K562 (cell line): ENCODE measurements at regions not wholly inside any gene's neighbourhood (a gene's known extent, or its start where the extent isn't known, plus 50 kb on each side); places are given as distances from the start of the nearest gene placed in this dataset.

Experiments
- ATAC-seq: fragments of 200-7000 bp; cut with Tn5 transposase; 3 replicates; pipeline ENCODE4 v1.9.1; 2020; ENCODE audit warnings: moderate library complexity
- BruUV-seq: library from RNA; stranded (reverse); fragments of 400-500 nt; replicated peaks from 2 replicates; lab custom pipeline; 2021; lab: Mats Ljungman, UMichigan
- CTCF ChIA-PET: fragments of 300-600 bp; formaldehyde crosslinking; extraction: SDS; loops from one replicate; lab custom pipeline; 2021; ENCODE audit warnings: low intra/inter-chr PET ratio; lab: Yijun Ruan, JAX
- POLR2A ChIA-PET: fragments of 300-600, 350-650 bp; sonication (Branson Sonifier 250); formaldehyde crosslinking; extraction: SDS; loops from one replicate; lab custom pipeline; 2021; ENCODE audit warnings: antibody characterized with exemption, inconsistent platforms; lab: Yijun Ruan, JAX
- DNase-seq, 4 experiments: peaks; one replicate each; pipeline versions ENCODE4 v3.0.0 to v3.0.0-alpha.2; 2011 to 2018; ENCODE audit warnings: low spot score in 3 of 4, mixed read lengths in 3 of 4; ENCODE audit errors: extremely low read depth in 1 of 4
- FAIRE-seq: peaks from 2 replicates; lab custom pipeline; 2011; peaks lifted over from hg19 to GRCh38; lab: Jason Lieb, UNC
- H2AFZ ChIP-seq: 2 replicates; pipeline ENCODE4 v1.6.0; 2011; ENCODE audit warnings: low read depth, low read length, control low read depth, inconsistent platforms
- H3K27ac ChIP-seq: fragments of 200-600 bp; 3 replicates; pipeline ENCODE4 v1.8.0; 2011; ENCODE audit warnings: low read depth, mild to moderate bottlenecking, control low read depth, inconsistent platforms, low read length, moderate library complexity, mixed read lengths; ENCODE audit errors: extremely low read depth
- H3K27me3 ChIP-seq, 2 experiments: fragments of 300-600 bp in 1 of 2; 2 replicates in 1 of 2; 3 replicates in 1 of 2; pipeline versions ENCODE4 v1.6.0 to v1.8.0; 2011; ENCODE audit warnings: inconsistent platforms in 2 of 2, low read length in 2 of 2, mild to moderate bottlenecking in 1 of 2, mixed read lengths in 1 of 2, moderate library complexity in 1 of 2; ENCODE audit not compliant: control insufficient read depth in 2 of 2, insufficient read depth in 2 of 2
- H3K36me3 ChIP-seq: fragments of 300-600 bp; 3 replicates; pipeline ENCODE4 v1.8.0; 2011; ENCODE audit warnings: mild to moderate bottlenecking, low read length, inconsistent platforms; ENCODE audit not compliant: control insufficient read depth, insufficient read depth
- H3K4me1 ChIP-seq, 2 experiments: fragments of 200-600 bp in 1 of 2; replicated peaks in 1 of 2; 2 replicates in 1 of 2; 3 replicates in 1 of 2; pipeline versions ENCODE4 v1.5.1 to v1.8.0; 2011; ENCODE audit warnings: inconsistent platforms in 2 of 2, low read length in 2 of 2, mild to moderate bottlenecking in 1 of 2, mixed read lengths in 1 of 2, moderate library complexity in 1 of 2; ENCODE audit not compliant: control insufficient read depth in 2 of 2, insufficient read depth in 2 of 2
- H3K4me2 ChIP-seq: 2 replicates; pipeline ENCODE4 v1.6.1; 2011; ENCODE audit warnings: low read length, control low read depth, inconsistent platforms, mixed read lengths; ENCODE audit not compliant: insufficient read depth
- H3K4me3 ChIP-seq: fragments of 200-600 bp; sonication (generic), shearing (Covaris generic); 2 replicates; pipeline ENCODE4 v1.5.1; 2016; ENCODE audit warnings: control low read depth, inconsistent platforms
- H3K79me2 ChIP-seq: fragments of 200-600 bp; 3 replicates; pipeline ENCODE4 v1.8.0; 2011; ENCODE audit warnings: low read length, inconsistent platforms; ENCODE audit not compliant: control insufficient read depth, insufficient read depth
- H3K9ac ChIP-seq, 2 experiments: 2 replicates each; pipeline versions ENCODE4 v1.6.0 to v1.6.1; 2011; ENCODE audit warnings: low read depth in 2 of 2, low read length in 2 of 2, control low read depth in 1 of 2, inconsistent platforms in 1 of 2, mild to moderate bottlenecking in 1 of 2, mixed read lengths in 1 of 2; ENCODE audit not compliant: insufficient read depth in 1 of 2
- H3K9me1 ChIP-seq: one replicate; pipeline ENCODE4 v1.6.0; 2011; ENCODE audit warnings: inconsistent platforms, mild to moderate bottlenecking, low read length, moderate library complexity; ENCODE audit not compliant: control insufficient read depth, insufficient read depth
- H3K9me3 ChIP-seq: replicated peaks from 2 replicates; pipeline ENCODE4 v1.5.1; 2011; ENCODE audit warnings: low read depth, low read length, inconsistent platforms; ENCODE audit not compliant: control insufficient read depth, insufficient read depth
- H4K20me1 ChIP-seq: replicated peaks from 2 replicates; pipeline ENCODE4 v1.6.1; 2011; ENCODE audit warnings: low read length, inconsistent platforms, mixed read lengths; ENCODE audit not compliant: control insufficient read depth, insufficient read depth
- ARHGAP35 ChIP-seq: fragments of 450-650 bp; IDR thresholded peaks from 2 replicates; pipeline ENCODE4 v1.6.1; 2018; ENCODE audit not compliant: partially characterized antibody
- CBX3 ChIP-seq, 2 experiments: IDR thresholded peaks; 1 replicate in 1 of 2; 2 replicates in 1 of 2; pipeline ENCODE4 v1.6.1; 2012; ENCODE audit warnings: inconsistent platforms in 2 of 2, low read length in 2 of 2, borderline replicate concordance in 1 of 2, control low read depth in 1 of 2
- FOXA3 ChIP-seq, 2 experiments: fragments of 450-650 bp in 1 of 2; sonication (generic) in 1 of 2; formaldehyde crosslinking; IDR thresholded peaks in 1 of 2; conservative IDR thresholded peaks in 1 of 2; 2 replicates each; pipeline versions ENCODE4 v1.4.0 to v1.8.0; 2020 to 2022; ENCODE audit warnings: mild to moderate bottlenecking in 2 of 2, missing genetic modification reagents in 1 of 2
- JUN ChIP-seq, 2 experiments: sonication (generic) in 1 of 2; formaldehyde crosslinking in 1 of 2; IDR thresholded peaks; 2 replicates each; pipeline versions ENCODE4 v1.6.1 to v1.8.0; 2012 to 2022; ENCODE audit warnings: borderline replicate concordance in 2 of 2, mild to moderate bottlenecking in 2 of 2, improper control_type of control experiment in 1 of 2, low read depth in 1 of 2, low read length in 1 of 2, missing genetic modification reagents in 1 of 2
- KDM1A ChIP-seq, 2 experiments: fragments of 450-650 bp; IDR thresholded peaks; 2 replicates each; pipeline ENCODE4 v1.6.1; 2016; ENCODE audit warnings: mild to moderate bottlenecking in 2 of 2
- POLR2AphosphoS5 ChIP-seq: IDR thresholded peaks from 2 replicates; pipeline ENCODE4 v1.6.1; 2011; ENCODE audit warnings: mild to moderate bottlenecking, low read depth, low read length, moderate library complexity; ENCODE audit not compliant: control insufficient read depth, insufficient read depth
- RAD51 ChIP-seq: fragments of 450-650 bp; IDR thresholded peaks from 2 replicates; pipeline ENCODE4 v1.7.1; 2016; ENCODE audit warnings: low read depth, mild to moderate bottlenecking, borderline replicate concordance
- RBM17 ChIP-seq: fragments of 200-400 bp; formaldehyde crosslinking; IDR thresholded peaks from 2 replicates; pipeline ENCODE4 v1.6.1; 2017; ENCODE audit warnings: low read depth, mild to moderate bottlenecking, low read length, borderline replicate concordance
- SLC30A9 ChIP-seq: fragments of 250-450 bp; sonication (Bioruptor Pico); IDR thresholded peaks from 2 replicates; pipeline ENCODE4 v1.8.0; 2022; ENCODE audit warnings: mild to moderate bottlenecking, moderate library complexity
- TEAD1 ChIP-seq, 2 experiments: fragments of 450-650 bp in 1 of 2; sonication (generic) in 1 of 2; formaldehyde crosslinking; IDR thresholded peaks; 2 replicates each; pipeline versions ENCODE4 v1.4.0 to v1.8.0; 2020 to 2022; ENCODE audit warnings: mild to moderate bottlenecking in 2 of 2, missing genetic modification reagents in 1 of 2
- ZBTB2 ChIP-seq: fragments of 450-650 bp; IDR thresholded peaks from 2 replicates; pipeline ENCODE4 v1.6.1; 2016; ENCODE audit warnings: antibody characterized with exemption
- ZNF232 ChIP-seq: sonication (generic); formaldehyde crosslinking; IDR thresholded peaks from 2 replicates; pipeline ENCODE4 v1.8.0; 2022; ENCODE audit warnings: mild to moderate bottlenecking, missing genetic modification reagents
- WGBS: fragments of 100-300 bp; shearing (Covaris generic); methylation state at CpG from one replicate; pipeline ENCODE4 v1.1.6; 2016; ENCODE audit warnings: low coverage, mixed read lengths; ENCODE audit not compliant: insufficient coverage; ENCODE audit errors: missing lambda C conversion rate; 5-methylcytosine and 5-hydroxymethylcytosine counted together
- in situ Hi-C: fragments of 300-500 bp; cut with MboI; formaldehyde crosslinking; loops from 4 replicates; pipeline ENCODE4 v1.15.0; 2018; ENCODE audit warnings: inconsistent platforms, mixed read lengths
- intact Hi-C: fragments of 100-400 bp; cut with micrococcal nuclease; formaldehyde crosslinking; loops from 2 replicates; pipeline ENCODE4 v1.14.2; 2022
- TF ChIP-seq, protein P1 (sequence below): fragments of 450-650 bp; formaldehyde crosslinking; IDR thresholded peaks from 2 replicates; pipeline ENCODE4 v1.4.0; 2020; ENCODE audit warnings: mild to moderate bottlenecking, moderate library complexity
- TF ChIP-seq, protein P2 (sequence below): fragments of 250-450 bp; sonication (Bioruptor Pico); IDR thresholded peaks from 2 replicates; pipeline ENCODE4 v1.5.0; 2021

DNA sequence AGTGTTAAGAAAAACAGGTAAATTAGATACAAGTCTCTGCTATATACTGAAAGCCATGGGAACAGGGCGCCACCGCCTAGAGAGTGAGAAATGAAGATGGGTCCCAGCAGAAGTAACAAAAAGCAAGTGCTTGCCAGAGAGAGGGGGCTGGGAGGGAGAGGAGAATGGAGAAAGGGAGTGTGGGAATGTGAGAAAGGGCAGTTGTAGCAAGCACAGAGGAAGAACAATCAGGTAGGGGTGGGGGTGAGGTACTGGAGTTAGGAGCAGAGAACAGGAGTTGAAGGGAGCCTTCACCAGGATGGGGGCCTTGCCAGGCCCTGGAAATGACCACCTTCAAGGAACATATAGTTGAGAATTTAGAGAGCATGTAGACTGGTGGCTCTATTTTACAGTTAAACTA, 66.8 kb downstream of the TCF20 start:
- H3K9me1 ChIP-seq = no peaks in the 10 kb centered on the region
- no peak overlapping the region for H3K9ac ChIP-seq
- in situ Hi-C loops = no loop called here
- ATAC-seq = no peak
- no peak overlapping the region for H3K4me2 ChIP-seq
- ChIA-PET POLR2A (no interaction called here), CTCF (no interaction called here)
- no peaks in the 10 kb centered on the region; a peak in 1 of 5 replicates for H3K4me1 ChIP-seq
- 92% methylated on average over 2 of the region's 2 CpGs for WGBS
- no peak overlapping the region for H3K4me3 ChIP-seq
- TF ChIP-seq, protein P1, sequence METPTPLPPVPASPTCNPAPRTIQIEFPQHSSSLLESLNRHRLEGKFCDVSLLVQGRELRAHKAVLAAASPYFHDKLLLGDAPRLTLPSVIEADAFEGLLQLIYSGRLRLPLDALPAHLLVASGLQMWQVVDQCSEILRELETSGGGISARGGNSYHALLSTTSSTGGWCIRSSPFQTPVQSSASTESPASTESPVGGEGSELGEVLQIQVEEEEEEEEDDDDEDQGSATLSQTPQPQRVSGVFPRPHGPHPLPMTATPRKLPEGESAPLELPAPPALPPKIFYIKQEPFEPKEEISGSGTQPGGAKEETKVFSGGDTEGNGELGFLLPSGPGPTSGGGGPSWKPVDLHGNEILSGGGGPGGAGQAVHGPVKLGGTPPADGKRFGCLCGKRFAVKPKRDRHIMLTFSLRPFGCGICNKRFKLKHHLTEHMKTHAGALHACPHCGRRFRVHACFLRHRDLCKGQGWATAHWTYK (CRISPR knock-in tag) = no peak
- TF ChIP-seq TEAD1 (CRISPR knock-in tag; IDR thresholded peaks at IDR 0.05) (no peak), RBM17 (no peak), POLR2AphosphoS5 (no peak), JUN (IDR thresholded peaks at IDR 0.05; ENCODE audit: borderline replicate concordance, low read depth, low read length) (no peak), JUN (CRISPR knock-in tag; IDR thresholded peaks at IDR 0.05; ENCODE audit: borderline replicate concordance) (no peak), KDM1A (IDR thresholded peaks at IDR 0.05) (no peak), RAD51 (no peak), FOXA3 (CRISPR knock-in tag; conservative IDR thresholded peaks at IDR 0.05 in 1 of 2, IDR thresholded peaks at IDR 0.05 in 1 of 2) (no peak), SLC30A9 (CRISPR knock-in tag) (no peak), ARHGAP35 (no peak), CBX3 (IDR thresholded peaks at IDR 0.05; ENCODE audit: borderline replicate concordance in 1 of 2, low read length in 2 of 2) (no peak), ZNF232 (CRISPR knock-in tag) (no peak), ZBTB2 (no peak)
- TF ChIP-seq, protein P2, sequence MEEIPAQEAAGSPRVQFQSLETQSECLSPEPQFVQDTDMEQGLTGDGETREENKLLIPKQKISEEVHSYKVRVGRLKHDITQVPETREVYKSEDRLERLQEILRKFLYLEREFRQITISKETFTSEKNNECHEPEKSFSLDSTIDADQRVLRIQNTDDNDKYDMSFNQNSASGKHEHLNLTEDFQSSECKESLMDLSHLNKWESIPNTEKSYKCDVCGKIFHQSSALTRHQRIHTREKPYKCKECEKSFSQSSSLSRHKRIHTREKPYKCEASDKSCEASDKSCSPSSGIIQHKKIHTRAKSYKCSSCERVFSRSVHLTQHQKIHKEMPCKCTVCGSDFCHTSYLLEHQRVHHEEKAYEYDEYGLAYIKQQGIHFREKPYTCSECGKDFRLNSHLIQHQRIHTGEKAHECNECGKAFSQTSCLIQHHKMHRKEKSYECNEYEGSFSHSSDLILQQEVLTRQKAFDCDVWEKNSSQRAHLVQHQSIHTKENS (CRISPR knock-in tag) = no peak
- DNase-seq = no peak
- no peaks in the 10 kb centered on the region for H3K9me3 ChIP-seq
- peaks cover 58% of the 10 kb centered on the region for H3K79me2 ChIP-seq
- no peak overlapping the region for H2AFZ ChIP-seq
- FAIRE-seq = no peak
- H3K27ac ChIP-seq = no peak overlapping the region
- H4K20me1 ChIP-seq = no peaks in the 10 kb centered on the region
- H3K36me3 ChIP-seq = peaks cover 31% of the 10 kb centered on the region; the same call in 2 of the 3 replicates
- no peaks in the 10 kb centered on the region for H3K27me3 ChIP-seq
- intact Hi-C loops = no loop called here
- BruUV-seq = no TSS peak
